Embryonic facial prominence (tissue), 1 donor: ENCODE measurements at regions not wholly inside any gene's neighbourhood (a gene's known extent, or its start where the extent isn't known, plus 50 kb on each side); places are given as distances from the start of the nearest gene placed in this dataset.
"Not testable (repeated sequence)": the region's sequence is repeated elsewhere in the genome, so short reads cannot be mapped to it uniquely, and the experiment has no call there.

ENCODE experiments used
- DNase-seq: peaks from one replicate; pipeline ENCODE4 v3.0.0-alpha.2; 2016; ENCODE audit errors: extremely low spot score

- not testable (repeated sequence) for DNase-seq
Measured at GRCh38 chr1:170457325-170458050, 74.5 kb upstream of the GORAB start.

GRCh38 chr1:170460001-170460400 lies 72.0 kb upstream of the GORAB start:
- no peak for DNase-seq

GRCh38 chr1:170460414-170461155 lies 71.4 kb upstream of the GORAB start:
- no peak for DNase-seq

- no peak for DNase-seq
Measured at GRCh38 chr1:170461291-170461747, 70.6 kb upstream of the GORAB start.

- no peak for DNase-seq
Measured at GRCh38 chr1:170461762-170462384, 70.1 kb upstream of the GORAB start.

- DNase-seq = no peak
Measured at GRCh38 chr1:170470121-170470520, 61.8 kb upstream of the GORAB start.

GRCh38 chr1:170471398-170472053 lies 60.4 kb upstream of the GORAB start:
- DNase-seq = no peak

- DNase-seq = no peak
Measured at GRCh38 chr1:170481000-170481399, 51.0 kb upstream of the GORAB start.
